ENCODE measurements at regions not wholly inside any gene's neighbourhood (a gene's known extent, or its start where the extent isn't known, plus 50 kb on each side); places are given as distances from the start of the nearest gene placed in this dataset.

- TF ChIP-seq, protein P1, sequence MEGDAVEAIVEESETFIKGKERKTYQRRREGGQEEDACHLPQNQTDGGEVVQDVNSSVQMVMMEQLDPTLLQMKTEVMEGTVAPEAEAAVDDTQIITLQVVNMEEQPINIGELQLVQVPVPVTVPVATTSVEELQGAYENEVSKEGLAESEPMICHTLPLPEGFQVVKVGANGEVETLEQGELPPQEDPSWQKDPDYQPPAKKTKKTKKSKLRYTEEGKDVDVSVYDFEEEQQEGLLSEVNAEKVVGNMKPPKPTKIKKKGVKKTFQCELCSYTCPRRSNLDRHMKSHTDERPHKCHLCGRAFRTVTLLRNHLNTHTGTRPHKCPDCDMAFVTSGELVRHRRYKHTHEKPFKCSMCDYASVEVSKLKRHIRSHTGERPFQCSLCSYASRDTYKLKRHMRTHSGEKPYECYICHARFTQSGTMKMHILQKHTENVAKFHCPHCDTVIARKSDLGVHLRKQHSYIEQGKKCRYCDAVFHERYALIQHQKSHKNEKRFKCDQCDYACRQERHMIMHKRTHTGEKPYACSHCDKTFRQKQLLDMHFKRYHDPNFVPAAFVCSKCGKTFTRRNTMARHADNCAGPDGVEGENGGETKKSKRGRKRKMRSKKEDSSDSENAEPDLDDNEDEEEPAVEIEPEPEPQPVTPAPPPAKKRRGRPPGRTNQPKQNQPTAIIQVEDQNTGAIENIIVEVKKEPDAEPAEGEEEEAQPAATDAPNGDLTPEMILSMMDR (IDR thresholded peaks at IDR 0.05), result no peak
- TF ChIP-seq POLR2A (IDR thresholded peaks at IDR 0.05), result no peak
Measured at GRCh38 chr9:7636838-7637467, 162.6 kb downstream of the DMAC1 start.

All from heart left ventricle (tissue), 13 donors.